ENCODE measurements at regions not wholly inside any gene's neighbourhood (a gene's known extent, or its start where the extent isn't known, plus 50 kb on each side); places are given as distances from the start of the nearest gene placed in this dataset.
"Not testable (repeated sequence)": the region's sequence is repeated elsewhere in the genome, so short reads cannot be mapped to it uniquely, and the experiment has no call there.

DNA sequence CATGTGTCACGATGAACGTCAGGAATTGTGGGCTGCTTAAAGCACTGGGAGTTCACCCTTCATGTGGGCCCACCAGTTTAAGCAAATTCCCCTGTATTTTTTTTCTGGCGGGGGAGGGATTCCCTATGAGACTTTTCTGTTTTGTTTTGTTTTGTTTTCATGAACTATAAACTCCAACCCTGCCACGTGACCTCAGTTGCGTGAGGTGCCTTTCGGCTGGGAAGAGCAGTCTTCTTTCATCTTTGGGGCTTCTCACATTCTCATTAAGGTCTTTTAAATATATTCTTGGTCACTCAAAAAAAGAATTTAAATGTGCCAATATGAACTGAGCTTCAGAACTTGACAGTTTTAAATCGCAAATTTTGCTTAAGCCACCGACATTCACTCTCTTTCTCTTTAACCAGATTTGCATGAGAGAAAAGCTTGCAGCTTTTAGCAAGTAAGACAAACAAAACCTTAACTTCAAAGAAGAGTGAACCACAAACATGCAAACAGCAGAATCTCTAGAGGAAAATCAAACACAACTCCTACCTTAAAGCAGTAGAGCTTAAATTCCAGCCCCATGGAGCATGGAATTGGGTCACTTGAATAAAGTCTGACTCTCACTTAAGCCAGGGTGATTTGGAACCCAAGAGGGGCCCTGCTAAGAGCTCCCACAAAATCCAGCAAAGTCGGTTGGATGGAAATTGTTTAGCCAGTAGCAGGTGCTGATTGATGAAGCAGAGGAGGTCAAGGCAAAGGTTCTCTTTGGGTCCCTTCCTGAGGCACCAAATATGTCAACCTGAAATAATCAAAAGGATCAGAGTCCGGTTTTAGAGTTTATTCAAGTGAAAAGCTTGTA is 699.8 kb upstream of the GBE1 start:
- Histone ChIP-seq H3K27me3 (no peaks in the 10 kb centered on the region), H3K4me3 (no peak overlapping the region), H3K36me3 (no peaks in the 10 kb centered on the region), H3K9me3 (no peaks in the 10 kb centered on the region), H3K27ac (no peak overlapping the region), H3K4me1 (peaks cover 0 to 4% (median 0%) of the 10 kb centered on the region in 4 donors)
- no peak for ATAC-seq (ENCODE audit: low FRiP score in 2 of 2)
- no peak for DNase-seq
- WGBS, 2 donors, result 64 to 66% methylated on average over 10 of the region's 10 CpGs
- TF ChIP-seq POLR2AphosphoS5 (IDR thresholded peaks at IDR 0.05), result no peak
- TF ChIP-seq, protein P1, sequence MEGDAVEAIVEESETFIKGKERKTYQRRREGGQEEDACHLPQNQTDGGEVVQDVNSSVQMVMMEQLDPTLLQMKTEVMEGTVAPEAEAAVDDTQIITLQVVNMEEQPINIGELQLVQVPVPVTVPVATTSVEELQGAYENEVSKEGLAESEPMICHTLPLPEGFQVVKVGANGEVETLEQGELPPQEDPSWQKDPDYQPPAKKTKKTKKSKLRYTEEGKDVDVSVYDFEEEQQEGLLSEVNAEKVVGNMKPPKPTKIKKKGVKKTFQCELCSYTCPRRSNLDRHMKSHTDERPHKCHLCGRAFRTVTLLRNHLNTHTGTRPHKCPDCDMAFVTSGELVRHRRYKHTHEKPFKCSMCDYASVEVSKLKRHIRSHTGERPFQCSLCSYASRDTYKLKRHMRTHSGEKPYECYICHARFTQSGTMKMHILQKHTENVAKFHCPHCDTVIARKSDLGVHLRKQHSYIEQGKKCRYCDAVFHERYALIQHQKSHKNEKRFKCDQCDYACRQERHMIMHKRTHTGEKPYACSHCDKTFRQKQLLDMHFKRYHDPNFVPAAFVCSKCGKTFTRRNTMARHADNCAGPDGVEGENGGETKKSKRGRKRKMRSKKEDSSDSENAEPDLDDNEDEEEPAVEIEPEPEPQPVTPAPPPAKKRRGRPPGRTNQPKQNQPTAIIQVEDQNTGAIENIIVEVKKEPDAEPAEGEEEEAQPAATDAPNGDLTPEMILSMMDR (IDR thresholded peaks at IDR 0.05), result no peak
- no peak for TF ChIP-seq POLR2A (IDR thresholded peaks at IDR 0.05)
- TF ChIP-seq EP300 (IDR thresholded peaks at IDR 0.05), result no peak

GRCh38 chr3:82448320-82448719 is 686.9 kb upstream of the GBE1 start:
- Histone ChIP-seq H3K27me3 (no peaks in the 10 kb centered on the region), H3K4me3 (no peak overlapping the region), H3K36me3 (no peaks in the 10 kb centered on the region), H3K4me1 (no peaks in the 10 kb centered on the region), H3K9me3 (peaks cover 0 to 6% (median 3%) of the 10 kb centered on the region in 4 donors), H3K27ac (no peak overlapping the region)
- no peak for DNase-seq
- TF ChIP-seq POLR2A (IDR thresholded peaks at IDR 0.05) (no peak), EP300 (IDR thresholded peaks at IDR 0.05) (no peak)
- 38 to 51% methylated on average over 2 of the region's 2 CpGs for WGBS, 2 donors
- no peak for ATAC-seq (ENCODE audit: low FRiP score in 2 of 2)

- WGBS, 2 donors, result 23 to 26% methylated on average over 7 of the region's 7 CpGs
- not testable (repeated sequence) for H3K9me3 ChIP-seq; H3K27me3 ChIP-seq; H3K4me3 ChIP-seq; ATAC-seq (ENCODE audit: low FRiP score in 2 of 2); H3K27ac ChIP-seq; H3K4me1 ChIP-seq; DNase-seq; H3K36me3 ChIP-seq
Measured at GRCh38 chr3:82428821-82429220, 667.4 kb upstream of the GBE1 start.

DNA sequence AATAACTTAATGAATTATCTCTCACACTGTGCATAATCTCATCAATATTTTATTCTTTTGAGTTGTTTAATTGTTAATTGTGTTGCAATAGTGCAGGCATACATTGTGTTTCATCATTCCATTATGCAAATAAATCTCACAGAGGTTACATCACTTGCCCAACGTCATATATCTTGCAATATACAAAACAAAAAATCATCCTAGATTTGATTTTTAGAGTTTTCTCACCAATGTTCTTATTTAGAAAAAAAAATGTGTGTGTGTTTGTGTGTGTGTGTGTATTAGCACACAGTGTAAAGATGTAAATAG is 662.5 kb upstream of the GBE1 start:
- TF ChIP-seq EP300 (IDR thresholded peaks at IDR 0.05), result no peak
- TF ChIP-seq, protein P1 (IDR thresholded peaks at IDR 0.05), result no peak
- no peak for TF ChIP-seq POLR2A (IDR thresholded peaks at IDR 0.05)
- TF ChIP-seq POLR2AphosphoS5 (IDR thresholded peaks at IDR 0.05), result no peak
- DNase-seq (no peak), ATAC-seq (ENCODE audit: low FRiP score in 2 of 2) (no peak)
- Histone ChIP-seq H3K27me3 (no peaks in the 10 kb centered on the region), H3K4me3 (no peak overlapping the region), H3K36me3 (no peaks in the 10 kb centered on the region), H3K4me1 (no peaks in the 10 kb centered on the region), H3K27ac (no peak overlapping the region), H3K9me3 (no peaks in the 10 kb centered on the region)
- WGBS, 2 donors, result 25 to 27% methylated on average over 1 of the region's 1 CpG

DNA sequence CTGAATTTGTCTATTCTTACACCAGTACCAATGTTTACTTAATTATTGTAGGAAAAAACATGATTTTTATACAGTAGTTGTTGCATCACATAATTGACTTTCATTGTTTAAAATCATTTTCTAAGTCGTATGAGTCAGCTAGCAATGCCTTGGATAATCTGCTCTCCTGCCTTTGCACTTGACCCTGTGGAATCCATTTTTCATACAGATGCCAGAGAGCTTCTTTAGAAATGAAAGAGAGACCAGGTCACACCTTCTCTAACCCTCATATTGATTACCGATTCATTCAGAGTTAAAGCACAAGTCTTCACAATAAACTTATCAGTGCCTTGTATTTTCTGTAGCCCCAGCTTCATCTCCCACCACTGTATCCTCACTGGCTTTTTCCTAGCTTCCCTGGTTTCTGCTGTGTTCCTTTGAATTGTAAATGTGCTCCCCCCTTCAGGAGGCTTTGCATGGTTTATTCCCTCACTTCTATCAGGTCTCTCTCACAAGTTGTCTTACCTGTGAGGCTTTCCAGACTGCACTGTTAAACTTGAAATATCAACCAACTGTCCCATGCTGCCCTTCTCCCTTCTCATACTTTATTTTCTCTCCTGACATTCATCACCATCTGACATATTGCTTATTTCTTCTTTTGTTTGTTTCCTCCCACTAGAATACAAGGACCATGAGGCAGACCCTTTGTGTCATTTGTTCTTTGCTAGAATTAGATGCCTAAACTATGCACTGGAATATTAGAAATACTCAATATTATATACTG is 662.0 kb upstream of the GBE1 start:
- TF ChIP-seq POLR2A (IDR thresholded peaks at IDR 0.05) (no peak), EP300 (IDR thresholded peaks at IDR 0.05) (no peak), POLR2AphosphoS5 (IDR thresholded peaks at IDR 0.05) (no peak)
- TF ChIP-seq, protein P1 (IDR thresholded peaks at IDR 0.05), result no peak
- Histone ChIP-seq H3K36me3 (no peaks in the 10 kb centered on the region), H3K27ac (no peak overlapping the region), H3K9me3 (no peaks in the 10 kb centered on the region), H3K27me3 (no peaks in the 10 kb centered on the region), H3K4me1 (no peaks in the 10 kb centered on the region), H3K4me3 (no peak overlapping the region)
- no peak for DNase-seq
- 39 to 40% methylated on average over 2 of the region's 2 CpGs for WGBS, 2 donors
- ATAC-seq (ENCODE audit: low FRiP score in 2 of 2), result no peak

All from upper lobe of left lung (tissue), 6 donors.